ENCODE measurements at regions not wholly inside any gene's neighbourhood (a gene's known extent, or its start where the extent isn't known, plus 50 kb on each side); places are given as distances from the start of the nearest gene placed in this dataset.

DNA sequence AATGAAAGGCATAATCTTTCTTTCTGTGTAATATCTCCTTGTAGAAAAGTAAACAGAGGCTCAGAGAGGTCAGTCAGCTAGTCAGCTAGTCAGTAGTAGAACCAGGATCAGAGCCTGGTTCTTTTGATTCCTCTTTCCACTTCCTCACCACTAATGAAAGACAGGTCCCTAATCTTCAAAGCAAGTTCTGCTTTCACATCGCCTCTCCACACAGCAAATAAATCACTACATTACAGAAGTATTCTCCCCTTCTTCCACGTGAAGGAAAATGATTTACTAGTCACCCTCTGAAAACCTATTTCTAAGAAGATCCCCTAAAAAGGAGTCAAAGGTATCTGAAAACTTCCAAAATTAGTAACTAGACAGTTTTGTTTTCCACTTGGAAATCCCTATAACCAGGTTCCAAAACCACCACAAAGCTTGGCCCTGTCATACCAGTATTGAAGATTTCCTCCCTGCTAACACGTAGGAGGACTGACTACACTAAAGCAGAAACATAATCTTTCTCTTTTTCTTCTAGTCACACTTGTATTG lies 140.5 kb upstream of the TARS1 start:
- H3K9me3 ChIP-seq (ENCODE audit: insufficient read depth, low read depth) = no peaks in the 10 kb centered on the region
- TF ChIP-seq, protein P1, sequence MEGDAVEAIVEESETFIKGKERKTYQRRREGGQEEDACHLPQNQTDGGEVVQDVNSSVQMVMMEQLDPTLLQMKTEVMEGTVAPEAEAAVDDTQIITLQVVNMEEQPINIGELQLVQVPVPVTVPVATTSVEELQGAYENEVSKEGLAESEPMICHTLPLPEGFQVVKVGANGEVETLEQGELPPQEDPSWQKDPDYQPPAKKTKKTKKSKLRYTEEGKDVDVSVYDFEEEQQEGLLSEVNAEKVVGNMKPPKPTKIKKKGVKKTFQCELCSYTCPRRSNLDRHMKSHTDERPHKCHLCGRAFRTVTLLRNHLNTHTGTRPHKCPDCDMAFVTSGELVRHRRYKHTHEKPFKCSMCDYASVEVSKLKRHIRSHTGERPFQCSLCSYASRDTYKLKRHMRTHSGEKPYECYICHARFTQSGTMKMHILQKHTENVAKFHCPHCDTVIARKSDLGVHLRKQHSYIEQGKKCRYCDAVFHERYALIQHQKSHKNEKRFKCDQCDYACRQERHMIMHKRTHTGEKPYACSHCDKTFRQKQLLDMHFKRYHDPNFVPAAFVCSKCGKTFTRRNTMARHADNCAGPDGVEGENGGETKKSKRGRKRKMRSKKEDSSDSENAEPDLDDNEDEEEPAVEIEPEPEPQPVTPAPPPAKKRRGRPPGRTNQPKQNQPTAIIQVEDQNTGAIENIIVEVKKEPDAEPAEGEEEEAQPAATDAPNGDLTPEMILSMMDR (conservative IDR thresholded peaks at IDR 0.05) = 0 out of 2 replicates have a peak, but pooled peaks have one; percentile 12
- TF ChIP-seq EZH2 (IDR thresholded peaks at IDR 0.05; ENCODE audit: low read depth) = no peak
- POLR2A ChIA-PET (ENCODE audit: unreplicated experiment) = interaction anchor here (0.7 kb wide), 1 partner anchor 610 kb away, joined by 5 read pairs; no protein-coding TSS in a partner anchor
- no peaks in the 10 kb centered on the region for H3K36me3 ChIP-seq (ENCODE audit: low read depth)
- peak overlapping the region; percentile 40; the same call in 1 of the 2 replicates for H2AFZ ChIP-seq
- no peak for DNase-seq
- no peaks in the 10 kb centered on the region for H3K79me2 ChIP-seq (ENCODE audit: low read depth)
- BruUV-seq (replicated peaks) = no TSS peak
- no peaks in the 10 kb centered on the region; the same call in 1 of the 2 replicates for H3K4me1 ChIP-seq (replicated peaks; ENCODE audit: insufficient read depth)
- no peak overlapping the region for H3K27ac ChIP-seq
- H4K20me1 ChIP-seq (ENCODE audit: insufficient read depth) = no peaks in the 10 kb centered on the region
- no peaks in the 10 kb centered on the region for H3K9me2 ChIP-seq (ENCODE audit: insufficient read depth)
- H3K4me3 ChIP-seq = no peak overlapping the region
- CTCF ChIA-PET = interaction anchor here (0.8 to 1.2 kb wide), 3 partner anchors 13 to 593 kb away, joined by 3 to 4 read pairs (median 3); no protein-coding TSS in a partner anchor
- intact Hi-C loops (cut with micrococcal nuclease; ENCODE audit: unreplicated experiment) = loop anchor here (1.0 to 10.0 kb wide), 7 partner anchors 117 to 815 kb away; no protein-coding TSS in a partner anchor
- H3F3A ChIP-seq (ENCODE audit: insufficient read depth, low read depth) = peaks cover 4% of the 10 kb centered on the region; the same call in 1 of the 2 replicates
- peak overlapping the region; percentile 44 for H3K4me2 ChIP-seq
- no peaks in the 10 kb centered on the region for H3K27me3 ChIP-seq (ENCODE audit: insufficient read depth, low read depth)

DNA sequence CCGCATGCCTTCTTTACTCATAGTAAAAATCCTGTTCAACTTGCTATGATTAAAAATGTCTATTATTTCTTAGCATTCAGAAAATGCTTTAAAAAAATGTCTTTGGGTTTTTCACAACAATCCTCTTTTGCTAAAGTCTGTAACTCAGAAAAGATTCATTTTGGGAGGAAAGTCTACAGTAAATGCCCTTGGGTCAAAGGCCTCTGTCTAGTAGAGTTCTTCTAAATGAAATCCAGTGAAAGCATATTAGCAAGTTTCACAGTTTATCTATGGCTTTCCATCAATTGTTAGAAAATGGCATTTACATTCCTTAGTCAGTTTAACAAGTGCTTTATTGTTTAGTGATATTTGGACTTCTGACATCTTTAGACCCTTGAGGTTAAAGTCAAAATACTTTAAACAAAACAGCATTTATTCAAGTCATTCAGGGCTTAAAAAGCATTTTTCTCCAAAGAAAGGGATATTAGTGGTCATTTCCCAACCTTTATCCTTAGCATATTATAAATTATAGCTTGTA lies 137.1 kb upstream of the TARS1 start:
- Histone ChIP-seq H3K9me3 (ENCODE audit: insufficient read depth, low read depth) (no peaks in the 10 kb centered on the region), H3F3A (ENCODE audit: insufficient read depth, low read depth) (peaks cover 4% of the 10 kb centered on the region; the same call in 1 of the 2 replicates), H3K4me1 (replicated peaks; ENCODE audit: insufficient read depth) (no peaks in the 10 kb centered on the region; the same call in 1 of the 2 replicates), H4K20me1 (ENCODE audit: insufficient read depth) (no peaks in the 10 kb centered on the region), H3K79me2 (ENCODE audit: low read depth) (no peaks in the 10 kb centered on the region), H3K4me3 (no peak overlapping the region), H3K4me2 (no peak overlapping the region), H2AFZ (no peak overlapping the region), H3K36me3 (ENCODE audit: low read depth) (no peaks in the 10 kb centered on the region), H3K27me3 (ENCODE audit: insufficient read depth, low read depth) (no peaks in the 10 kb centered on the region), H3K9me2 (ENCODE audit: insufficient read depth) (no peaks in the 10 kb centered on the region), H3K27ac (no peak overlapping the region)
- TF ChIP-seq, protein P1 (conservative IDR thresholded peaks at IDR 0.05) = no peak
- TF ChIP-seq EZH2 (IDR thresholded peaks at IDR 0.05; ENCODE audit: low read depth) = no peak
- ChIA-PET POLR2A (ENCODE audit: unreplicated experiment) (no interaction called here), CTCF (no interaction called here)
- intact Hi-C loops (cut with micrococcal nuclease; ENCODE audit: unreplicated experiment) = loop anchor here (5.0 to 10.0 kb wide), 4 partner anchors 114 to 819 kb away; no protein-coding TSS in a partner anchor
- DNase-seq = no peak
- no TSS peak for BruUV-seq (replicated peaks)

DNA sequence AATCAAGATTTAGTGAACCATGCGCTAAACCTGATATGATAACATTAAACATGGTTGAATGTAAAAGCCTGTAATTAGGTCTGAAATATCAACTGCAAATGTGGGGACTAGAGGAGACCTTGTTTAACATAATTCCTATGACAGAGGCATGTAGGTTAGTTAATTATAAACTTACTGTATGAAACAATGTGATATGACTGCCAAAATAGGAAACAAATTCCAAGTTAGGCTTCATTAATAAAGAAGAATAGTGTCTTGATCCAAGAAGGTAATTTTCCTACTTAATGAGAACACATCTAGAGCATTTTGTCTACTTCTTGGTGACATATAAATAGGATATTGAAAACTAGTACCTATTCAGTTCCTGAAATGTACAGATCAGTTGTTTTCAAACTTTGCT lies 136.2 kb upstream of the TARS1 start:
- H3F3A ChIP-seq (ENCODE audit: insufficient read depth, low read depth) = peaks cover 3% of the 10 kb centered on the region; the same call in 1 of the 2 replicates
- intact Hi-C loops (cut with micrococcal nuclease; ENCODE audit: unreplicated experiment) = loop anchor here (5.0 to 10.0 kb wide), 4 partner anchors 113 to 820 kb away; no protein-coding TSS in a partner anchor
- no peaks in the 10 kb centered on the region for H3K9me3 ChIP-seq (ENCODE audit: insufficient read depth, low read depth)
- H3K4me2 ChIP-seq = no peak overlapping the region
- H3K4me3 ChIP-seq = no peak overlapping the region
- TF ChIP-seq, protein P1 (conservative IDR thresholded peaks at IDR 0.05) = no peak
- no peak for TF ChIP-seq EZH2 (IDR thresholded peaks at IDR 0.05; ENCODE audit: low read depth)
- H3K27ac ChIP-seq = no peak overlapping the region
- CTCF ChIA-PET = no interaction called here
- no peaks in the 10 kb centered on the region for H3K9me2 ChIP-seq (ENCODE audit: insufficient read depth)
- BruUV-seq (replicated peaks) = no TSS peak
- no peak overlapping the region for H2AFZ ChIP-seq
- no peaks in the 10 kb centered on the region for H3K27me3 ChIP-seq (ENCODE audit: insufficient read depth, low read depth)
- no peaks in the 10 kb centered on the region; the same call in 1 of the 2 replicates for H3K4me1 ChIP-seq (replicated peaks; ENCODE audit: insufficient read depth)
- POLR2A ChIA-PET (ENCODE audit: unreplicated experiment) = no interaction called here
- H4K20me1 ChIP-seq (ENCODE audit: insufficient read depth) = no peaks in the 10 kb centered on the region
- no peaks in the 10 kb centered on the region for H3K79me2 ChIP-seq (ENCODE audit: low read depth)
- no peaks in the 10 kb centered on the region for H3K36me3 ChIP-seq (ENCODE audit: low read depth)
- DNase-seq = no peak
